Gastrocnemius medialis (tissue), 4 donors: ENCODE measurements at regions not wholly inside any gene's neighbourhood (a gene's known extent, or its start where the extent isn't known, plus 50 kb on each side); places are given as distances from the start of the nearest gene placed in this dataset.

ENCODE experiments used
- ATAC-seq, 2 donors: fragments of 150-250 bp; one replicate each; pipeline ENCODE4 v1.9.1; 2016
- DNase-seq, 2 donors: peaks; one replicate each; pipeline ENCODE4 v3.0.0-alpha.2; 2019
- H3K27ac ChIP-seq, 4 donors: fragments of 200-600 bp; sonication (generic); 1 replicate in 1 of 4; 2 replicates in 3 of 4; pipeline ENCODE4 v1.5.1; 2016 to 2018; ENCODE audit warnings: mild to moderate bottlenecking in 2 of 4, moderate library complexity in 1 of 4
- H3K27me3 ChIP-seq, 3 donors: fragments of 200-600 bp; sonication (generic) in 2 of 3; 1 replicate in 1 of 3; 2 replicates in 2 of 3; pipeline versions ENCODE4 v1.5.1 to v1.6.0; 2016 to 2019; ENCODE audit warnings: mild to moderate bottlenecking in 1 of 3, moderate library complexity in 1 of 3
- H3K36me3 ChIP-seq, 2 donors: fragments of 200-600 bp; sonication (generic) in 1 of 2; one replicate each; pipeline ENCODE4 v1.5.1; 2017 to 2018
- H3K4me1 ChIP-seq, 2 donors: fragments of 200-600 bp; sonication (generic) in 1 of 2; one replicate each; pipeline ENCODE4 v1.5.1; 2016 to 2017; ENCODE audit warnings: mild to moderate bottlenecking in 2 of 2
- H3K4me3 ChIP-seq, 4 donors: fragments of 200-600 bp; sonication (generic) in 3 of 4; 1 replicate in 1 of 4; 2 replicates in 3 of 4; pipeline ENCODE4 v1.5.1; 2016 to 2019; ENCODE audit warnings: mild to moderate bottlenecking in 2 of 4
- H3K9me3 ChIP-seq, 3 donors: fragments of 200-600 bp; sonication (generic) in 2 of 3; 1 replicate in 1 of 3; 2 replicates in 2 of 3; pipeline ENCODE4 v1.5.1; 2016 to 2019
- CTCF ChIP-seq, 5 experiments: fragments of 450-650 bp in 3 of 5; fragments of 200-600 bp in 2 of 5; sonication (generic) in 2 of 5; IDR thresholded peaks in 4 of 5; conservative IDR thresholded peaks in 1 of 5; 1 replicate in 4 of 5; 2 replicates in 1 of 5; pipeline ENCODE4 v1.5.1; 2016 to 2019; ENCODE audit warnings: antibody characterized with exemption in 5 of 5, mild to moderate bottlenecking in 3 of 5, moderate library complexity in 3 of 5
- POLR2A ChIP-seq, 2 donors: fragments of 450-650 bp; IDR thresholded peaks; one replicate each; pipeline ENCODE4 v1.6.1; 2017; ENCODE audit warnings: antibody characterized with exemption in 2 of 2, mild to moderate bottlenecking in 2 of 2, moderate library complexity in 2 of 2
- in situ Hi-C, 4 donors: fragments of 200-750 bp; cut with MboI; loops; one replicate each; pipeline versions ENCODE4 v1.15.0 to v1.8.0; 2017; ENCODE audit warnings: low sequenced_read_pairs in 4 of 4
- intact Hi-C: fragments of 100-400 bp; cut with DNase I; formaldehyde crosslinking; loops from one replicate; pipeline ENCODE4 v1.15.1; 2023; ENCODE audit warnings: low total_unique reads

- no peak for ATAC-seq
Measured at GRCh38 chr14:25875475-25875874, 722.4 kb downstream of the NOVA1 start.

GRCh38 chr14:25869854-25870253 is 728.0 kb downstream of the NOVA1 start:
- TF ChIP-seq CTCF (IDR thresholded peaks at IDR 0.05 in 4 of 5, conservative IDR thresholded peaks at IDR 0.05 in 1 of 5) (no peak), POLR2A (IDR thresholded peaks at IDR 0.05) (no peak)

More at GRCh38 chr14:25875475-25875874, 722.4 kb downstream of the NOVA1 start:
- no peaks in the 10 kb centered on the region for H3K4me1 ChIP-seq
- H3K9me3 ChIP-seq = no peaks in the 10 kb centered on the region
- no peaks in the 10 kb centered on the region for H3K27me3 ChIP-seq
- H3K4me3 ChIP-seq = no peak overlapping the region
- DNase-seq = no peak
- TF ChIP-seq POLR2A (IDR thresholded peaks at IDR 0.05) (no peak), CTCF (IDR thresholded peaks at IDR 0.05 in 4 of 5, conservative IDR thresholded peaks at IDR 0.05 in 1 of 5) (no peak)
- in situ Hi-C loops (no loop called here), intact Hi-C loops (no loop called here)
- no peaks in the 10 kb centered on the region for H3K36me3 ChIP-seq
- H3K27ac ChIP-seq = no peak overlapping the region

GRCh38 chr14:25868521-25869314 is 729.1 kb downstream of the NOVA1 start:
- ATAC-seq = no peak
- in situ Hi-C loops (no loop called here), intact Hi-C loops (no loop called here)
- Histone ChIP-seq H3K4me1 (no peaks in the 10 kb centered on the region), H3K27me3 (no peaks in the 10 kb centered on the region), H3K4me3 (no peak overlapping the region), H3K9me3 (no peaks in the 10 kb centered on the region), H3K36me3 (no peaks in the 10 kb centered on the region), H3K27ac (no peak overlapping the region)
- TF ChIP-seq POLR2A (IDR thresholded peaks at IDR 0.05) (no peak), CTCF (IDR thresholded peaks at IDR 0.05 in 4 of 5, conservative IDR thresholded peaks at IDR 0.05 in 1 of 5) (no peak)
- no peak for DNase-seq

More at GRCh38 chr14:25869854-25870253, 728.0 kb downstream of the NOVA1 start:
- H3K4me1 ChIP-seq = no peaks in the 10 kb centered on the region
- ATAC-seq (no peak), DNase-seq (no peak)
- no peak overlapping the region for H3K4me3 ChIP-seq
- H3K9me3 ChIP-seq = no peaks in the 10 kb centered on the region
- no peaks in the 10 kb centered on the region for H3K36me3 ChIP-seq
- H3K27ac ChIP-seq = no peak overlapping the region
- intact Hi-C loops = no loop called here
- H3K27me3 ChIP-seq = no peaks in the 10 kb centered on the region
- in situ Hi-C loops = no loop called here

GRCh38 chr14:25861406-25861805 is 736.4 kb downstream of the NOVA1 start:
- no peak for DNase-seq
- Histone ChIP-seq H3K27me3 (no peaks in the 10 kb centered on the region), H3K4me3 (no peak overlapping the region), H3K9me3 (no peaks in the 10 kb centered on the region), H3K36me3 (no peaks in the 10 kb centered on the region), H3K4me1 (no peaks in the 10 kb centered on the region), H3K27ac (no peak overlapping the region)
- ATAC-seq = no peak
- intact Hi-C loops = no loop called here
- no peak for TF ChIP-seq CTCF (IDR thresholded peaks at IDR 0.05 in 4 of 5, conservative IDR thresholded peaks at IDR 0.05 in 1 of 5)
- no peak for TF ChIP-seq POLR2A (IDR thresholded peaks at IDR 0.05)
- in situ Hi-C loops = no loop called here
